Immature natural killer cell (primary cell): ENCODE measurements at regions not wholly inside any gene's neighbourhood (a gene's known extent, or its start where the extent isn't known, plus 50 kb on each side); places are given as distances from the start of the nearest gene placed in this dataset.
"Not testable (repeated sequence)": the region's sequence is repeated elsewhere in the genome, so short reads cannot be mapped to it uniquely, and the experiment has no call there.

Experiments
- DNase-seq, 3 donors: peaks; one replicate each; pipeline ENCODE4 v3.0.0; 2022; ENCODE audit warnings: mixed read lengths in 1 of 3
- H3K27ac Mint-ChIP-seq, 6 donors: one replicate each; pipeline ENCODE4 v1.8.0; 2020; ENCODE audit warnings: mixed read lengths in 6 of 6, mild to moderate bottlenecking in 5 of 6, inconsistent platforms in 4 of 6, moderate library complexity in 3 of 6
- H3K27me3 Mint-ChIP-seq, 3 donors: one replicate each; pipeline ENCODE4 v1.8.0; 2020 to 2021; ENCODE audit warnings: low read depth in 3 of 3, mild to moderate bottlenecking in 3 of 3, mixed read lengths in 3 of 3, moderate library complexity in 3 of 3, inconsistent platforms in 1 of 3
- H3K36me3 Mint-ChIP-seq, 3 donors: one replicate each; pipeline ENCODE4 v1.8.0; 2020; ENCODE audit warnings: mixed read lengths in 3 of 3, inconsistent platforms in 2 of 3, mild to moderate bottlenecking in 2 of 3
- H3K4me1 Mint-ChIP-seq, 2 donors: one replicate each; pipeline ENCODE4 v1.8.0; 2020; ENCODE audit warnings: inconsistent platforms in 2 of 2, mild to moderate bottlenecking in 2 of 2, mixed read lengths in 2 of 2, moderate library complexity in 1 of 2
- H3K4me3 Mint-ChIP-seq, 5 donors: one replicate each; pipeline ENCODE4 v1.8.0; 2020; ENCODE audit warnings: mild to moderate bottlenecking in 5 of 5, mixed read lengths in 5 of 5, inconsistent platforms in 3 of 5, moderate library complexity in 3 of 5
- H3K9me3 Mint-ChIP-seq, 6 donors: one replicate each; pipeline ENCODE4 v1.8.0; 2020; ENCODE audit warnings: mild to moderate bottlenecking in 6 of 6, mixed read lengths in 6 of 6, inconsistent platforms in 4 of 6, moderate library complexity in 3 of 6

DNA sequence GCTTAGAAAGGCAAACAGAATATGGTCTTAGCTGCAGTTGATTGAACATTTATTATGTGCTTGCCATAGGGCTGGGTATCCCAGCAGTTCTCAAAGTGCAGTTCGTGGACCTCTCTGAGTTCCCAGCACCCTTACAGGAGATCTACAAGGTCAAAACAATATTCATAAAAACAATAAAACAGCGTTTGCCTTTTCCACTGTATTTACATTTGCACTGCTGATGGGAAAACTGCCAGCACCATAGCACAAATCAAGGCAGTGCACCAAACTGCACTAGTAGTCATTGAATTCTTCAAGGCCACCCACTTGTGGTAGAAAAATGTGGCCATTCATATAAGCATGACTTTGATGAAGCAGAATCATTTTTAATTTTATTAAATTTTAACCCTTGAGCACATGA is 128.1 kb downstream of the CCDC34 start:
- H3K27ac Mint-ChIP-seq: no peak overlapping the region
- peaks cover 0 to 3% (median under 1%) of the 10 kb centered on the region in 6 donors for H3K9me3 Mint-ChIP-seq
- H3K27me3 Mint-ChIP-seq: peaks cover 2 to 9% (median 4%) of the 10 kb centered on the region in 3 donors
- no peak for DNase-seq
- no peaks in the 10 kb centered on the region for H3K4me1 Mint-ChIP-seq
- H3K4me3 Mint-ChIP-seq: no peak overlapping the region
- no peaks in the 10 kb centered on the region for H3K36me3 Mint-ChIP-seq

DNA sequence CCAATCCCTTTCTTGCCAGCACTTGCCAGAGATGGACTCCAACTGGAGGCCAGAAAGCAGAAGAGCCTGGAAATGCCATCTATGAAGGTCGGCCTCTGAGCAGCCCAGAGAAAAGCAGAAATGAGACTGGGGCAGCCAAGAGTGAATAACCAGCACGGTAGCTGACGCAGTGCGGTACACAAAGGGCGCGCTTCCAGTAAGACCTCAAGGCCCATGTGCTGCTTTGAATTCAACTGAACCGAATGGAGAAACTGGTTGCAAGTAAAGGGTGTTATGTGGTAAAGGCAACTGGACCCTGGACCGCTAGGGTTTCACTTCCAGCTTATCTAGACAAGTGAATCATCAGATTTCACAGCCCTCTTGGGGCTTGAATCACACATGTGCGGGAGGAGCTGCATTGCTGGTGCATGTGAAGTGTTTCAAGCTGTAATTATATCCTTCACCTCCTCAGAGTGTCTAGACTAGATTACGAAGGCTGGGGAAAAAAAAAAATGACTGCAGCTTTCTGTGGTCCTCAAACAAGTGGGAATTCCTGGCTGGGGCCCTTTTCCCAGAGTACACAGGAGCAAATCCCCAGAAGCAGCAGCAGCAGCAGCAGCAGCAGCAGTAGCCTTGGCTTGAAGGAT is 128.9 kb downstream of the CCDC34 start:
- peaks cover 2 to 7% (median 2%) of the 10 kb centered on the region in 3 donors for H3K27me3 Mint-ChIP-seq
- H3K27ac Mint-ChIP-seq: no peak overlapping the region
- DNase-seq: no peak
- H3K4me1 Mint-ChIP-seq: no peaks in the 10 kb centered on the region
- H3K9me3 Mint-ChIP-seq: peaks cover 0 to 2% (median 0%) of the 10 kb centered on the region in 6 donors
- no peaks in the 10 kb centered on the region for H3K36me3 Mint-ChIP-seq
- H3K4me3 Mint-ChIP-seq: no peak overlapping the region

DNA sequence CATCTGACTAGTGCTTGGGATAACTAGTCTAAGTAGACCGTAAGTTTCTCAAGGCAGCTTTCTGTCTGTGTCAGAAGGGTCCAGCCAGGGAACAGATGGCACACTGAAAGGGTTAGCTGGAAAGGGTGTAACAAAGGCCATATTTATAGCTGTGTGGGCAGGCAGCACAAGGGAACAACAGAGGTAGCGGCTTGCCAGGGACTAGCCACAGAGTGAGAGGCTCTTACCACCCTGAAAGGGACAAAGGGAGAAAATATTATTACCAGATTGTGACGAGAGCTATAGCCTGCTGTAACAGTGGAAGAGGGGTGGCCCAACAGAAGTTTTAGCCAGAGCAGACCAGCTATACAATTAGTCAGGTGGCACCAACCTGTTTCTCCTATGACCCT is 129.4 kb downstream of the CCDC34 start:
- Mint-ChIP-seq H3K4me3 (no peak overlapping the region), H3K4me1 (no peaks in the 10 kb centered on the region), H3K27me3 (peaks cover 2 to 3% (median 2%) of the 10 kb centered on the region in 3 donors), H3K9me3 (no peaks in the 10 kb centered on the region), H3K27ac (no peak overlapping the region), H3K36me3 (no peaks in the 10 kb centered on the region)
- no peak for DNase-seq

DNA sequence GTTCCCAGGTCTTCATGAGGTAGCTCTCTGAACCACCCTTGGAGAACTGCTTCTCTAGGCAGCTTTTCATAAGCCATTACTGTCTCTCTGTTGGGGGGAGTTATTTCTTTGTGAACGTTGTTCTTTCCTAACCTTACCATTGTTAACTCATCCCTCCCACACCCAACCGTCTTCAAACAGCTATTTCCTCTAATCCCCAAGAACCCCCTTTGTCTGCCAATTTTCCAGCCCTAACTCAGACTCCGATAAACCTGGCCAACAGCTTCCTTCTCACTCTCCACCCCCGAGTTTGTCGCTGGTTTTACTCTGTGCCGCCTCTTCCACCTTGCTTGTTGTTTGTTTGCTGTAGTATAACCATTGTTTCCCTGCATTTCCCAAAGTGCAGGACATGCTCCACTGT is 131.5 kb downstream of the CCDC34 start:
- peaks cover 0 to 2% (median 2%) of the 10 kb centered on the region in 3 donors for H3K27me3 Mint-ChIP-seq
- H3K4me1 Mint-ChIP-seq: no peaks in the 10 kb centered on the region
- no peak for DNase-seq
- no peak overlapping the region for H3K27ac Mint-ChIP-seq
- peaks cover 0 to 1% (median 0%) of the 10 kb centered on the region in 6 donors for H3K9me3 Mint-ChIP-seq
- H3K36me3 Mint-ChIP-seq: no peaks in the 10 kb centered on the region
- no peak overlapping the region for H3K4me3 Mint-ChIP-seq

DNA sequence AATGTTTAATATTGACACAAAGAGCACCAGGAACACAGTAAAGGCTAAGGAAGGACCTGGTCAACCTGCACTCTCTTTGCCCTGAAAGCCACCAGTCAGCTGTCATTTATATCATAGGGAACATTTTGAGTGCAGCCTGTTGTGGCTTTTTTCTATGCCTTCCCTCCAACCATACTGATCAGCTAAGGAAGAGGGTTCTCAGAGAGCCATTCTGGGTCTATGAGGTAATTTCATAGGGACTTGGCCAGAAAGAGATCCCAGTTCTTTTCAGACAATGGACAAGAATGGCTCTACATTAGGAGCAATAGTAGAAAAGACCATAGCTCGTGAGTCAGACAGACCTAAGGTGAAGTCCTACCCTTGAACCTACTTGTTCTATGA is 132.8 kb downstream of the CCDC34 start:
- peaks cover 0 to 2% (median 2%) of the 10 kb centered on the region in 3 donors for H3K27me3 Mint-ChIP-seq
- DNase-seq: no peak
- H3K4me3 Mint-ChIP-seq: no peak overlapping the region
- H3K27ac Mint-ChIP-seq: no peak overlapping the region
- H3K36me3 Mint-ChIP-seq: no peaks in the 10 kb centered on the region
- H3K4me1 Mint-ChIP-seq: no peaks in the 10 kb centered on the region
- H3K9me3 Mint-ChIP-seq: peaks cover 0 to 4% (median 0%) of the 10 kb centered on the region in 6 donors

DNA sequence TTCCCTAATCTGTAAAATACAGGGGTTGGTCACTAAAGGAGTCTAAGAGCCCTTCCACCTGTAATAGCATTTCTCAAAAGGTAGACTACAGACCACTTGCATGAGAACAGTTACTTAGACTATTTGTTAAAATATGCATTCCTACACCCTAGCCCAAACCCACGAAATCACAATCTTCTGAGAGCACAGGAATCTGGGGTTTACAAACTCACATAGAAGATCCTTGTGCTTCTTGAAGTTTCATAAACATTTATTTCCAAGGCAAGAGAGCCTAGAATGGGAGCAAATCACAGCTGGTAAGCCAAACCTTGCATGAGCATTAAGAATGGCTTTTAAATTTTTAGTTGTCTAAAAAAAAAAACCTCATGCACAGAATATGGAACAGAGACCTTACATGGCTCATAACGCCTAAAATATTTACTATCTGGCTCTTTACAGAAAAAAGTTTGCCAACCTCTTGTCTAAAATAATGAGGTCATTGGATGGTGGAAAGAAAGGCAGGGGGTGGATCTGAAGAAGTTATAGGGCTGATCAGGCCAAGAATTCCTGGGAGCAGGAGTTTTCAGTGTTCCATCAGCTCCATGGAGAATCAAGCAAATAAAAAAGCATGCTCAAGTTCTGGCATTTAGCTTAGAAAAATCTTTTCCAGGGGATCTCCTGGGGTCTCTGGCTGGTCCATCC is 133.4 kb downstream of the CCDC34 start:
- H3K4me3 Mint-ChIP-seq: no peak overlapping the region
- H3K27ac Mint-ChIP-seq: no peak overlapping the region
- H3K4me1 Mint-ChIP-seq: no peaks in the 10 kb centered on the region
- peaks cover 0 to 2% (median 2%) of the 10 kb centered on the region in 3 donors for H3K27me3 Mint-ChIP-seq
- H3K36me3 Mint-ChIP-seq: no peaks in the 10 kb centered on the region
- DNase-seq: no peak
- peaks cover 0 to 4% (median 0%) of the 10 kb centered on the region in 6 donors for H3K9me3 Mint-ChIP-seq

DNA sequence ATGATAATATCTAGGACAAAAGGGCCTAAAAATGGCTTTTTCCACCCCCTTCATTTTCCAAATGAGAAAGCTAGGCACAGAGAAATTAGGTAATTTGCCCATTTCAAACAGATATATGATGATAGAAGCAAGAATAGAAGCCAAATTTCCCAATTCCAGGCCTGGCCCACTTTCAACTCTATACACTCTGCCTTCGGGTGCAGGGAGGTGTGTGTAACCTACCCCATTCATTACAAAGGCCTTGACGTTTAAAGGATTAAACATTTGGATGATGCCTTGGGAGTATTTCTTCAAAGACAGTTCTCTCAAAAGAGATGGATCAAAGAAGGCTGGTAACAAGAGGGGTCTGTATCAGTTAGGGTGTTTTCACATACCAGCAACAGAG is 134.1 kb downstream of the CCDC34 start:
- no peak for DNase-seq
- Mint-ChIP-seq H3K9me3 (peaks cover 0 to 4% (median 0%) of the 10 kb centered on the region in 6 donors), H3K36me3 (no peaks in the 10 kb centered on the region), H3K27ac (no peak overlapping the region), H3K4me1 (no peaks in the 10 kb centered on the region), H3K4me3 (no peak overlapping the region), H3K27me3 (peaks cover 0 to 2% (median 1%) of the 10 kb centered on the region in 3 donors)

DNA sequence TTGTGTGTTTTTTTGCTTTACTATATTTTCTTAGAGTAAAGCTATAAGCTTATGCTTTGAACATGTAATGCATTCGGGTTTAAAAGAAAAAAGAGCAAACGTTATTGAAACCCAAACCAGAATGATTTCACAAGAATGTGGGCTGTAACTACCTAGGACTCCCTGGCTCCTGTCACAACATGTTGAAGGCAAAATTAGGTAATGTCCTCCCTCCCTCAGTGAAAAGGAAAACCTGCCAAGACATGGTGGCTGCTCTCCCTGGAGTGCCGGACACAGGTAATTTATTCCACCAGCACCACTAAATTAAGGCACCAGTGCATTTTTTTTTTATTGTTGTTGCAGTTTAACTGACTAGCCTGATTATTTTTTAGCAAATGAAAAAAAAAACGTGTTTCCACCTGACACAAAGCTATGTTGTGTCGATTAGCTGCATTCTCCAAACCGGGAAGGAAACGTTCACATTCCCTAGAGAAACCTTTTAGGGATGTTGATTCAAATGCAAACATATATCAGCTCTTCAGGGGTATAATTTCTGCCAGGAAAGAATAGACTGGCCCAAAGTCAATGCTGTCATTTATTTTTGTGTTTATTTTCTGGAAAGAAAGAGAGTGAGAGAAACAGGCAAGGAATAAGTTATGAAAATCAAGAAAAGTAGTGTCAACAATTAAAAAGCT is 134.6 kb downstream of the CCDC34 start:
- Mint-ChIP-seq H3K36me3 (no peaks in the 10 kb centered on the region), H3K27me3 (peaks cover 0 to 2% (median 0%) of the 10 kb centered on the region in 3 donors)
- DNase-seq: no peak

DNA sequence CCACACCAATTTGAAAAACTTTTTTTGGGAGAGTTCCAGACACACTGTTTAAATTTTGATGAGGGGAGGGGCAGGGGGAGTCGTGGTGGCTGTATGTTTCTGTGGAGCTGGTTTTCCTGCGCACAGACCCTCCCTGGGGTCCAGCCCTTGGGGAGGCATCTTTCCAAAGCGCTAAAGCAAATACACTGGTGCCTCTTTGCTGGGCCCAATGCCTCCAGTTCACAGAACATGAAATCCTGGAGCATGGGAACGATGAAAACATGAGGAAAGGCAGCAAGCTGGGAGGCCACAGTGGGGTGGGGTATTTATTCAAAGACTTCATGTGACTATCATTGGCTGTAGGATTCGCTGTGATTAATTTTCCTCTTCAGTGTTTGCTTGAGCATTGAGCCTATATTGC is 135.3 kb downstream of the CCDC34 start:
- no peak for DNase-seq
- H3K9me3 Mint-ChIP-seq: peaks cover 0 to 4% (median 0%) of the 10 kb centered on the region in 6 donors
- no peak overlapping the region for H3K4me3 Mint-ChIP-seq
- H3K27ac Mint-ChIP-seq: no peak overlapping the region
- H3K36me3 Mint-ChIP-seq: no peaks in the 10 kb centered on the region
- H3K4me1 Mint-ChIP-seq: no peaks in the 10 kb centered on the region
- H3K27me3 Mint-ChIP-seq: peaks cover 0 to 2% (median 0%) of the 10 kb centered on the region in 3 donors

More for the DNA sequence above, 134.6 kb downstream of the CCDC34 start:
- no peak overlapping the region for H3K27ac Mint-ChIP-seq
- H3K9me3 Mint-ChIP-seq: peaks cover 0 to 4% (median 0%) of the 10 kb centered on the region in 6 donors
- H3K4me1 Mint-ChIP-seq: no peaks in the 10 kb centered on the region
- no peak overlapping the region for H3K4me3 Mint-ChIP-seq

DNA sequence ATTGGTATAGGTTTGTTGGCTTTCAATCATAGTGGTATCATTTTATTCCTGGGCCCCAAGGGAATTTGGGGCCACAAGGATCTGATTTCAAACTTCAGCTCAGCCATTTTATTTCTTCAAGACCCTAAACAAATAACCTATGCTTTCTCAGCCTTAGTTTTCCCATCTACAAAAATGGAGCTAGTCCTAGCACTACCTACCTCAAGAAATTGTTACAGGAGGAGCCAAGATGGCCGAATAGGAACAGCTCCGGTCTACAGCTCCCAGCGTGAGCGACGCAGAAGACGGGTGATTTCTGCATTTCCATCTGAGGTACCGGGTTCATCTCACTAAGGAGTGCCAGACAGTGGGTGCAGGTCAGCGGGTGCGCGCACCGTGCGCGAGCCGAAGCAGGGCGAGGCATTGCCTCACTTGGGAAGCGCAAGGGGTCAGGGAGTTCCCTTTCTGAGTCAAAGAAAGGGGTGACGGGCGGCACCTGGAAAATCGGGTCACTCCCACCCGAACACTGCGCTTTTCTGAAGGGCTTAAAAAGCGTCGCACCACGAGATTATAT is 143.5 kb downstream of the CCDC34 start:
- not testable (repeated sequence) for H3K4me3 Mint-ChIP-seq, H3K27ac Mint-ChIP-seq, DNase-seq, H3K9me3 Mint-ChIP-seq, H3K36me3 Mint-ChIP-seq, H3K4me1 Mint-ChIP-seq, H3K27me3 Mint-ChIP-seq

DNA sequence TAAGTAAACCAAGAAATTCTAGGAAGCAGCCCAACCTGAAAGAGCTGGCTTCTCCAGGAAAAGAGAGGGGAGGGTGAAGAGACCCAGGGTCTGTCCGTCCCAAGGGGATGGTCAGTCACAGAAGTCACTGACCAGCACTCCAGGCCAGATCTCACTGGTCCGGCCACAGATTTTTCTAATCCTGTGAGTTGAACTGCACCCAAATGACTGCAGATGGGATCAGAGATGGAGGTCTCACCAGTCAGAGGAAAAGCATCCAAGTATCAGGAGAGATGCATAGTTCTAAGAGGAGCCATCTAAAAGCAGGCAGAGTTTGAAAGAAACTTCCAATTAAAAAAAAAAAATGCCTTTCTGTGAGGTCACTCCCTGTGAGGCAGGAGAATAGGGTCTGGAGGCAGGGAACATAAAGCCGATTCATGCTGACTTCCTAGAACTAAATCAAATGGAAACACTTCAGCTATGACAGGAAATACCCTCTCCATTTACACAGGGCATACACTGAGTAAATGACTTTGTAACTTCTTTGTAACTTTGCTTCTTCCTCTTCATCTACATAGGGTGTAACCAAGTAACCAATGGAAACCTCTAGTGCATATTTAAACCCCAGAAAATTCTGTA is 144.5 kb downstream of the CCDC34 start:
- Mint-ChIP-seq H3K4me3 (no peak overlapping the region), H3K4me1 (no peaks in the 10 kb centered on the region), H3K9me3 (peaks cover 0 to 4% (median 0%) of the 10 kb centered on the region in 6 donors), H3K36me3 (no peaks in the 10 kb centered on the region), H3K27ac (no peak overlapping the region), H3K27me3 (peaks cover 0 to 2% (median 0%) of the 10 kb centered on the region in 3 donors)
- no peak for DNase-seq

DNA sequence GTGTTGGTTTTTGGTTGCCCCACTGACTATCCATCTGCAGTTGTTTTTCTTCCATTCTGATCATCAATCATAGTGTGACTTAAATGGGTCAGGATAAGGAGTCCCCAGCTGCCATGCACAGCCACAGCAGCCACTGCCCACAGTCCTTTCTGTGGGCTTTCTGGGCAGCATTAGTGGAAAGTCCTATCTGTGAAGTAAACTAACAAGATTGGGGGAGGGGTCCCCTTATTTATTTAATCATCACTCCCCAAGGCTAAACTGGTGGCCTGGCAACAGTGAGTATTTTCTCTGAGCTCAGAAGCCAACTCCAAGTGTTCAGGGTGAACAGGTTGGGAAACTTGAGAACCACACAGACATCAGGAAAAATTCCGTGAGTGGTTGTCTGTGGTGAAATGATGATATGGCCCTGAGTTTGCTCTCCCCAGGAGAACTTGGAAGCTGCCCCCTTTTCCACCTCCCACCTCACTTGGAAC is 145.0 kb downstream of the CCDC34 start:
- no peak overlapping the region for H3K27ac Mint-ChIP-seq
- no peaks in the 10 kb centered on the region for H3K4me1 Mint-ChIP-seq
- DNase-seq: no peak
- H3K36me3 Mint-ChIP-seq: no peaks in the 10 kb centered on the region
- no peak overlapping the region for H3K4me3 Mint-ChIP-seq
- H3K27me3 Mint-ChIP-seq: peaks cover 0 to 2% (median 0%) of the 10 kb centered on the region in 3 donors
- peaks cover 0 to 4% (median 0%) of the 10 kb centered on the region in 6 donors for H3K9me3 Mint-ChIP-seq

DNA sequence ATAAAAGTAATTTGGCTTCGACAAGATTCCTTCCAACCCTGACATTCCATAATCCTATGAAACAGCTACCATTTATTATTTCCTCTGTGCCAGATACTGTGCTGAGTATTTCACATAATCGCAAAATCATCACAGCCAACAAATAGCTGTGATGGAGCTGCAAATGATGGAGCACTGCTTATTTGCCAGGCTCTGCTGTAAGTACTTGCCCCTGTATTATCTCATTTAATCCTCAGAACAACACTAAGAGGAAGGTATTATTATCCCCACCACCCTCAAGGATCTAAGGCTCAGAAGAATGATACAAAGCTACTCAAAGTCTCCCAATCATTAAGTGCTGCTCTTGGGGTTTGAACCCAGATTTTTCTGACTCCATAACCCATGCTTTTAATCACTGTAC is 145.5 kb downstream of the CCDC34 start:
- H3K4me1 Mint-ChIP-seq: no peaks in the 10 kb centered on the region
- no peak overlapping the region for H3K27ac Mint-ChIP-seq
- no peak for DNase-seq
- peaks cover 0 to 4% (median 0%) of the 10 kb centered on the region in 6 donors for H3K9me3 Mint-ChIP-seq
- H3K27me3 Mint-ChIP-seq: peaks cover 0 to 2% (median 0%) of the 10 kb centered on the region in 3 donors
- H3K4me3 Mint-ChIP-seq: no peak overlapping the region
- no peaks in the 10 kb centered on the region for H3K36me3 Mint-ChIP-seq
